ENCODE measurements at regions not wholly inside any gene's neighbourhood (a gene's known extent, or its start where the extent isn't known, plus 50 kb on each side); places are given as distances from the start of the nearest gene placed in this dataset.

GRCh38 chr20:30168025-30168799 is 1089.3 kb upstream of the DEFB115 start:
- TF ChIP-seq CTCF (IDR thresholded peaks at IDR 0.05) = no peak
- TF ChIP-seq POLR2A (IDR thresholded peaks at IDR 0.05) = no peak
